Superior temporal gyrus (tissue), 1 donor: ENCODE measurements at regions not wholly inside any gene's neighbourhood (a gene's known extent, or its start where the extent isn't known, plus 50 kb on each side); places are given as distances from the start of the nearest gene placed in this dataset.

Experiments
- DNase-seq: peaks from one replicate; pipeline ENCODE4 v3.0.0-alpha.2; 2016; ENCODE audit errors: extremely low spot score

DNA sequence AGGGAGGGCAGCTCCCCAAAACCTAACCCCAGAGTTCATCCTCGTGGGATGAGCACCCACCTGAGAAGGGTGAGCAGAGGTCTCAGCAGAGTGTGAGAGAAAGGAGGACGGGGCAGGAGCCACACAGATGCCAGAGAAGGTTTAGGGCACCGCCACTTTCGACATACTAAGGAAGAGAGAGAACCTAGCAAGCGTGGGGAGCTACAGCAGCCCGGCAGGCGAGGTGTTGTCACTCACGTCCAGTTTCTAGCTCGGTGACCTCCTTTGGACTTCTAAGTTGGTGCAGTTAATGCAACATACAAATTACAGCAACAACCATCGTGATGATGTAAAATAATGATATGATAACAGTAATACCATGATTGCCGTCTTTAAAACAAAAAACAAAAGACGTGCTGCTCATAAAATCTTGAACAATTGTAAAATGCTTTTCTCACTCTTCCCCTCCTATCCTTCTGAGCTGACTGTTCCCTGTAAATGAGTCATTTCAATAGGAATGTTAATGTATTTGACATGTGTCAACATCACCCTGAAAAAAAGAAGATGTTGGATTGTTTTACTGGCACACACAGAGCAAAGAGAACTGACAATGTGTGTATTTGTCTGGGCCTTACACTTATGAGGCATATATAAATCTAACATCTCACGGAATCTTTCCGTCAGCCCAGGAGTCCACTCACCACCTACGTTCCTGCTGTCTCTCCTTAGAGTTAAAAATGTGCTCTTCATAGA is 158.2 kb upstream of the MAF start:
- peak; percentile 61 for DNase-seq

DNA sequence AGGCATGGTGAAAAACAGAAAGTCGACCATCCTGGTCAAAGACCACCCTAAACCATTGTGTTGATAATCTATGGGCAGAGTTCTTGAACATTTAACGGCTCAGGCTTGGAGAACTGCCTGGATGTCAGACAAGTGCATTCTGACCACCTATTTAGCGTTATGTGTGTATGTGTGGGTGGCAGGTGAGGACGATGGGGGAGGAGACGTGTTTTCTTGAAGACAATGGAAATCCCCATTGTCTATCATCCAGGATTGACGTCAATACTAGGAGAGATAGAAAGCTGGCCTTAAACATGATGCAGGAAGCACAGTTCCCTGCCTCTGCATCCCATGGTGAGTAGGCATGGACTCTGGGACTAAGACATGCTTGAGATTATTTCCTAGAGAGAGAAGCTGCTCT is 157.4 kb upstream of the MAF start:
- no peak for DNase-seq

DNA sequence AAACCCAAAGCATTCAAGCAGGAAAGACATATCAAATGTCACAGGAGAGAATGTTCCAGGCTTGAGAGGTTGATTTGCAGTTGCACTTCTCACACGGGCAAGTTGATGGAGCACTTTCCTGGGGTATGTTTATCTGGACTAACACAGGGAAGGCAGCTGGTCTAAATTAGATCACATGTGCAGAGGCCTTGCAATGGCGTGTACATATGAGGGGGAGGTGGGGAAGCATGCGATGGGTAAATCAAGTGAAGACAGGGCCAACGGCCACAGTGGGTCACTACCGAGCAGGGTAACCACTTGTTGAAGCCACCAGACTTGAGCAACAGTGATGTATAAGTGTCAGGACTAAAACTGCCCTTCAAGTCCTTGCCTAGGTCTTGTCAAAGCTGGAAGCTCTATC is 156.6 kb upstream of the MAF start:
- DNase-seq: no peak

DNA sequence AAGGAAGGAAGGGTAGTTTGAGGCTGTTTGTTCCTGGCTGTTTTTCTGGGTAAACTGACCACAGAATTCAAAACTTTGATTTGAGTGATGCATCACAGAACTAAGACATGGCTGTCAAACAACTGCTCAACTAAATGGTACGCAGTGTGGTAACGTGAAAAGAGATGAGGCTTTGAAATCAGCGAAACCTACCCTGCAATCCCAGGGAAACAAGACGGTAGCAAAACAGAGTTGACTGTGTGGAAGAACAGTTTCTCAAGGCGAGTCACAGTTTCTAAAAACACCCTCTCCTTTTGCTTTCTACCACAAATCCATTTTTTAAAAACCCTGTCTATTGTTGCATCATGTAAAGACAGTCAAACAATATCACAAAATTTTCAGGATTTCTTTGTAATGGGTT is 156.0 kb upstream of the MAF start:
- DNase-seq: no peak

DNA sequence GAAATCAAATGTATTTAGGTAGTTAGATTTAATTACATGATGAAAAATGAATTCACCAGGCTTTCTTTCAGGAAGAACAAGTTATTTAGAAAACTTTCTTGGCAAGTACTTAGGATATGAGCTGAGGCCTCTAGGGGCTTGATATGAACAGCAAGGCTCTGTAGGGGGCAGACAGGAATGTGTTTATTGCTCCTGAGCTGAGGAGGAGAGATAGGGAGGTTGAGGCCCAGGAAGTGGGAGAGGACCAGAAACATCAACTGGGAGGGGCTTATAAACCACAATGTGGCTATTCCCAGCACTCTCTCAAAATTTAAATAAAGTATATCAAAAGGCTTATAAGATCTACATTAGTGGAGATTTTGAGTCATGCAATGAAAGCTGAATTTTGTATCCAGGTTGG is 154.0 kb upstream of the MAF start:
- DNase-seq: no peak

DNA sequence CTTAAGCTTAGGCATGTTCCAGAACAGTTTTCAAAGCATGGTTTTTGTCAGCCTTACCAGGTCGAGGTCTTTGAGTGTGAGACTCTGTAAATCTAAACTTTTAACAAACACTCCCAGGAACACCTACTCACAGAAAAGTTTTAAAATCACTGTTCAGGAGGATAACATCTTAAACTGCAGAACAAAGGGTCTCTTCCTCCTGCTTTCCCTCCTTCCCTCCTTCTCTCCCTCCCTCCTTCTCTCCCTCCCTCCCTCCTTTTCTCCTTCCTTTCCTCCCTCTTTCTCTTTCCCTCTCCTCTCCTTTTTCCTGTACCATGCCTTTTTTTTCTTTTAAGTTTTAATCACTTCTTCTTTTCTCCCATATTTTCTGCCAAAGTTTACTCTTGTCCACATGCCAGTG is 153.5 kb upstream of the MAF start:
- no peak for DNase-seq

DNA sequence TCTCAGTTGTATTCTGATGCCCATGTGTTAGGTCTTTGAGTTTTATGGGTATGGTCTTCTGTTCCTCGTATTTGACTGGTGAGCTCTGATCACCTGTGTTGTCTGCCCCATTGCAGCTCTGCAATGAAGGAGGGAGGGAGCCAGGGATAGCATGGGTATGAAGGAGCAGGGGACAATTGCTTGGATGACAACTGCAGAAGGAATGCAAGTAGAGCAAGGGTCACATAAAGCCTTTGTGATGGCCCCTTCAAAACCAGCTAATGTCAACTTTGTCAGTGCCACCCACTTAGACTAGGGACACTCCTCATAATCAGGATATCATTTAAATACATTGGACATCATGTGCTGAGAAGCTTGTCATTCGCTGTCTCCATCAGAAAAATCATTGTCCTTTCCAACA is 152.7 kb upstream of the MAF start:
- DNase-seq: no peak

DNA sequence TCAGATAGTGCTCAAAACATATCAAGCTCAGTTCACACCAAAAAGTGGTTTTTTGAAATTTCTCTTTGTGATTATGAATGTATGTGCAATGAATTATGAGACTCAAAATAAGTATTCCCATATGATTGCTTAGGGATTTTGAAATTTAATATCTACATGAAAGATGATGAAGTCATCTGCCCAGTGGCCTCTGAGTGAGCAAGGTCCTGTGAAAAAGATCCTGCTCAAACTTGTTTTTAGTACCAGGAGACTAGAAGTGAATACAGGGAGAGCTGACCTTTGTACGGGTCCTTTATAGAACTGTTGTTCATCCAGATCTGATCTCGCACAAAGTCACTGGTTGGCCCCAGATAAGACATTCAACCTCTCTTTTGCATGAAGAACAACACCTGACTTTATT is 151.9 kb upstream of the MAF start:
- DNase-seq: peak; percentile 19

DNA sequence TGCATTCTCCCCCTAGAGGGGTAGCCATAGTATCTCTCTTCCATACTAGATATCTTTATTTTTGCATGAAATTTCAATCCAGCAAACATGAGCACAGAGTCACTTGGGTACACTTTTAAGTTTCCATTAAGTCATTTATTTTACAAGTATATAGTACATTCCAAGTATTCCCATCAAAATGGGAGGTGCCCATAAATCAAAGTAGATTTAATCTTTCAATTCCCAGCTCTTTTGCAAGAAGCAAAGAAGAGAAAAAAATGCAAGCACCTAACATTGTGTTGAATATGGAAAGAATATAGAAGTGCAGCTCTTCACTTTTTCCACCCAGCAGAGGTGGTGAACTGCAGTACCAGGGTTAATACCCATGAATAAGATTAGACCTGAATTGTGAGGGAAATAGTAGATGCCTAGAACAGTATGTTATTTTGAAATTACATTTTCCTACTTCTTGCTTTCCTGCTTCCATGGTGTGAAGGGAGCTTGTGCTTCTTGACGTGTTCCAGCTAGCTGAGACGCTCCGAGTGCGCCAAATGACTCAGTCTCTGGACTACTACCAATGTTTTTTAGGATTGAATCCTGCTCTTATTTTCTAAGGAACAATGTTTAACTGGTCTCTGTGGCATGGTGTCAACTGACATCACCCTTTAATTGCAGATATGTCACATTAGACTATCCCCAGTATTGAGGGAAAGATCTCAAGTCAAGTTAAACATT is 151.1 kb upstream of the MAF start:
- DNase-seq: peak; percentile 68

DNA sequence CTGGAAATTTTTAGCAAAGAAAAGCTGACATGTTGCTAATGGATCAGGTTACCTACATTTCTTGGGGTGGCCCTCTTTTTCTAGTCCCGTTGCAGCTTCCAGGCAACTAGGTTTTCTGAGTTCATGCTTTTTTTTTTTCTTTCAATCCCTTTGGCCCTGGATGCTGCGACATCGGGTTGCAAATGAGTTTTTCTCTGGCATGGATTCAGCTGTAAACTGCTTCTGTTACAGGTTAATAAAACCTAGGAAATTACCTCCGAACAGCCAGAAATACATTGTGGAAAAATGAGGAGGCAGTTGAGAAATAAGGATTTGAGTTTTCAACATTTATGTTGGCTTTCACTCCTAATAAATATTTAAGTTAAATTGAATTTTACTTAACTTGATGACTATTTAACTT is 149.8 kb upstream of the MAF start:
- DNase-seq: no peak

DNA sequence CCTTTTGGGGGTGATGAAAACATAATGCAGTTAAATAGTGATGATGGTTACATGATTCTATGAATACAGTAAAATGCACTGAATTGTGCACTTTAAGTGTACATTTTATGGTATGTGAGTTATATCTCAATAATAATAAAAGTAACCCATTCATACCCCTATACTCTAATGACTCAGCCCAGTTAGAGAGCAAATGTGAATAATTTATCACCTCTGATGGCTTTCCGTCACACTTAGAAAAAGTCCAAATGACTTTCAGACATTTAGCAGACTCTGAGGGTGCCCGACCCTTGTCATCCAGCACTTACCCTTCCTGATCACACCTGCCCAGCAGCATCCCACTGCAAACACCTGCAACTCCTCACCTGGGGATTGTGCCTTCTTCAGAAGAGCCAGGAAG is 148.1 kb upstream of the MAF start:
- DNase-seq: no peak

DNA sequence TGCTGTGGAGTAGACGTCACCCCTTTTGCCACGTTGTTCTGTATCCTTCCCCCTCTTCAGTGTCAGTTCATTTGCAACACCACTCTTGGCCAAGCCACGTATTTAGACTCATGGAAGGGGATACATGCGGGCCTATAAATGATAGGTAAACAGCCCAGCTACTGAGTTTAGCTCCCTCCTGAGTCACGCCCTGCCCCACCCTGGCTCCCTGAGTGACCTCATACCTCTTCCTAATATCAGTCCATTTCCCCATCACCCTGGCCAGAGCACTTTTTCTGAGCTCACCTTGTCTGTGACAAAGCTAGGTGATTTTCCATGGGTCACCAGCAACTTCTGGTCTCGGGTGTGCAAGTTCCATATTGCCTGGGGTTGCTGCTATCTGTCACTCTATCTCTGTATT is 147.2 kb upstream of the MAF start:
- DNase-seq: no peak

DNA sequence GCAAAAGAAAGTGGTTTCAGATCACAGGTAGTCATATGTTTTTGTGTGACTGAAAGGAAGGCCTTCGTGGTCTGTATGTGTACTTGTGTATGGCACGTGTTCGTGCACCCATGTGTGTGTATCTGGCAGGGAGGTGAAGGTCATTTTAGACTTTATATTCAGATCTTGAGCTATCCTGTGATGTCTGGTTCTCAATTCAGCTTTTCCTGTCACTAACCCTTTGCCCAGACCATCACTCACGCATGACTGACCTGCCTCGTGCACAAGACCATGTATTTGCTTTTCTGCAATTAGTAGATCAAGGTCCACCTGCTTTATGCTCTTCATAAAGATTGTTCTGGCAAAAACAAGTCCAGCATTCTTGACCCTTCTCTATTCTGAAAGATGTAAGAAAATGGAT is 139.7 kb upstream of the MAF start:
- no peak for DNase-seq

DNA sequence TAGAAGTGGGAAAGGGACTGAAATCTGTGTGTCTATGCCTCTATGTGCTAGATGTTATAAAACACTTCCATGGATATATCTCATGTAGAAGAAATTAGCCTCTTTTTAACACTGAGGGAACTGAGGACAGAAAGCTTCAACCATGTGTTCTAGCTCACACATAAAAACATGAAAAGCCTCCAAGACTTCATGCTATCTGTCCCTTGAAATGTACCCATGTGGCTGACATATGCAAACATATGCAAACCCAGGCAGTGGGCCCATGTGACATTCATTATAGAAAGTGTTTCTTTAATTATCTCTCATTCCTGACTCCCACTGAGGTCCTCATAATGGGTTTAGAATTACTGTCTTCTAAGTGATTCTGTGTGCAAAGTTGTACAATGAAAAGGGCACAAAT is 134.7 kb upstream of the MAF start:
- DNase-seq: no peak

DNA sequence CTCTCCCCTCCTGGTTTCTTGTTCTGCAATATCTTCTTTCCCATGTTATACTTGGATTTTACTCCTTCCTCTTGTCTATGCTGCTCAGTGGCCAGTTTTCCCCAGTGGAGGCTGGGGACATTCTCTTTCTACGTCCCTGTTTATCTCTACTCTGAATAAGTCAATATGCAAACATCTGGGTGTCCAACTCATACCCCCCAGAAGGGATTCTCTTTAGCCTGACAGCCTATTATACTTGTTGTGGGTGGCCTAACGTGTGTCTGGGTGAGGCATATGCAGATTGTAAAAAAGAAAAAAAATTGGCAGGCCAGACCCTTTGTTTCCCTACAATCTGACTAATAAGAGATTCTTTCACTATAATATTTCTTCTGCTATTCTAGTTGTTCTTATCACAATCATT is 134.2 kb upstream of the MAF start:
- no peak for DNase-seq

DNA sequence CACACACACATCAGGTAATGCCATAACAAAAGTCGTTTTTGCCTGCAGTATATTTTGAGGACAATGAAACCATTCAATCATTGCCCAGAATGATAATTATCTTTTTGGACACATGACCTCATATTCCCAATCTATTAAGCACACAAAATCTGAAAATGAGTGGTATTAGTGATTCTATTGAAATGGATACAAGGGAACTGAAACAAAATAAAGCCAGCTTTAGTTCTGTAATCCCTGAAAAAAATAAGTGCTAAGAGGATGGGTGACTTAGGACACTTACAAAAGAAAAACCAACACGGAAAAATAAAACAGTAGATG is 128.3 kb upstream of the MAF start:
- DNase-seq: no peak

DNA sequence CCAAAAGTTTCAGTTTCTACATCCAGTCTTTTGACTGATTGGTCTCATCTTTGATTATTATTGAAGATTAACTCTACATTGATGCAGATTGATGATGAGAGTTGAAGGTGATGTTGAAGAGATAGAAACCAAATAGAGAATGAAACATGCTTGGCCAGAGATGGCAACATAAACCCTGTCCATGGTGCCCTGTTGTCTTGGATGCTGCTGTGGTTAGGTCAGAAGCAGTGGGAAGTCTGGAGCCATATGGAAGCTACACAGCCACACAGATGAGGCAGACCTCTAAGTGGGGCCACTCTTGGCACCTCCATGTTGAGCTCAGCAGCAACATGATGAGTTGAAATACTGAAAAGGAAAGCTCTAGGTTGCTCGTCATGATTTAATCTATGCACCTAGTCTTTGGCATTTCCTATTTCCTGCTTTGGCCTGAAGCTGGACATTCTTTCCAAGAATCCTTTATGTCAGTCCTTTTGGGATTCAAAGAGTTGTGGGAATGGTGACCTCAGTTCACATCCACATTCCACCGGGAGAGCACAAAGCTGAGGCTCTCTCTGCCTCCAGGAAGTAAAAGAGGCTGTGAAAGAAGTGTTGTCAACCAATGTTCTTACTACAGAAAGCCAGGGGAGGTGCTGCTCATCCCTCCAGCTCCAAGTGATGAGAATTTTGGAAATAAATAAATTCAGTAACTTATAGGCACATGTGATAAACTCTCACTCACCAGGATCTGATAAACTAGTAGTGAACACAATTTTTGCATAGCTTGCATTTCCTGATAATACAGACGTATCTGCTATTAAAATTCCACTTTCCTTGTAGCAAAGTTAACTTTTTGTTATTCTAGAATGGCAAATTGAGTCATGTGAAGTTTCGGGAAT is 127.7 kb upstream of the MAF start:
- DNase-seq: no peak

DNA sequence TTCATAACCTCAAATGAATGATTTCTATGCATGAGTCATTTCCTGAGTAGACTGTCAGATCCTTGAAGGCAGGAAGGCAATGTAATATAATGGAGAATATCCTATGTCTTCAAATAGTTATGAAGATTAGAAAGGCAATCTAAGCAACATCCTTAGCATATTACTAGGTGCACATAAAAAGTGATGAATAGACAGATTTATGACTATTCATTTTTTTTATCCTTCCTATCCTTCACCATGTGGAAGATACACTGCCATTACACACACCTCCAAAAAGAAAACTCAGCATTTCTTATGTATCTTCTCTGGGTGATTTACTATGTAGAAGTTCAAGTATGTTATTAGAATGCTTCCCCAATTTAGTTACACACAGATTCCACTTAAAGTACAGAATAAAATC is 126.4 kb upstream of the MAF start:
- DNase-seq: no peak

DNA sequence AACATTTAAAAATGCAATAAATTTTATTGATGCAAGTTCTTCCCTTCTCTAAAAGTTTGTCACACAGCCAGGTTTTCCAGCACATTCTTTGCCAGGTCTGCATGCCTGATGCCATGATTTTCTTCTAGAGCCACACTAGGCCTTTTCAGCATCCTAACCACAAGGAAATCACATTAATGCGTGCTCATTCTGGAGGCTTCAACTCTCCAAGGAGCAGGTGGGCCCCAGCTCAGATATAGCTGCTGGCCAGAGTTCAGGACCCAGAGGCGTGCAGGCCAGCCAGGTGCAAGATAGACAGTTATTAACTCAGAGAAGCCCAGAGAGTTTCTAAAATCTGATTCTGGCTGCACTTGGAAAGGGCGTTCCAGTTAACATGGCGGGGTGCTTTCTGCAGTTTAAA is 124.5 kb upstream of the MAF start:
- no peak for DNase-seq

DNA sequence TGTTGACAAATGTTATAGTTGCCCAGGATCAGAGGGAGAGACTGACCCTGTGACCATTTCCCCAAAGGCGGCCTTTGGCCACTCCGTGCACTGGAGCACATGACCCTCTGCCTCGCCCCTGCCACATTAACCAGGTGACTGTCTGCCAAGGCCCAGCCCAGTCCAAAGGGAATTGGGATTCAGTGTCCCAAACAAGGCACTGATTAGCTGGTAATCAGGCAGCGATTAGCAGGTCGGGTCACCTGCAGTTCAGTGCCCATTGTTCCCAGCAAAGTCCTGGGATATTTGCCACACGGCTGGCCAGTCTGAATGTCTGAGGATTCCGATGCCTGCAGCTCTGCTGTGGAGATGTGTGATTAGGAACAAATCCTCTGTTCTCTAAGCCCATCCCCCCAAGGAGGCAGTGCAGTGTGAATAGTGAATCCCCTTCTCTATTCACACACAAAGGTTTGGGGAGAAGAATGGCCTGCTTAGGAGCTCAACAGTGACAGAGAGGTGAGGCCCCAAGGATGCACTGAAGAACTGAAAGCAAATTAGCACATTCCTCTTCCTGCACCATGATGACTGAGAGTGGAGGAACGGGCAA is 123.1 kb upstream of the MAF start:
- no peak for DNase-seq

DNA sequence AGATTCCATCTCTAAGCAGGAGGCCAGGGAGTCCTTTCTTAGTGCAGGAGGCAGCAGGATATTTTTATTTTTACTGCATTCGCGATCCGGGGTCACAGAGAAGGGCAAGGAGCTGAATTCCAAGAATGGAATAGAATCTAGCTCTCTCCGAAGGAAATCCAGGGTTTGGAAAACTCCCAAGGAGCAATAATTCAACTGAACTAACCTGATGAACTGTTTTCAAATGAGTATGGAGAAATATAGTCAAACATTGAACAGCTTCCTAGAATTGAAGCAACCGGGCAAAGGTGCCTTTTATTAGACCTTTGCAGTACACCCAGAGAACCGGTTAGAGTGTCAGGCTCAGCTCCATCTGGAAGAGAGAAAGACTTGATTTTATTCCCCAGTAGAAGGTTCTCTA is 120.7 kb upstream of the MAF start:
- DNase-seq: no peak

DNA sequence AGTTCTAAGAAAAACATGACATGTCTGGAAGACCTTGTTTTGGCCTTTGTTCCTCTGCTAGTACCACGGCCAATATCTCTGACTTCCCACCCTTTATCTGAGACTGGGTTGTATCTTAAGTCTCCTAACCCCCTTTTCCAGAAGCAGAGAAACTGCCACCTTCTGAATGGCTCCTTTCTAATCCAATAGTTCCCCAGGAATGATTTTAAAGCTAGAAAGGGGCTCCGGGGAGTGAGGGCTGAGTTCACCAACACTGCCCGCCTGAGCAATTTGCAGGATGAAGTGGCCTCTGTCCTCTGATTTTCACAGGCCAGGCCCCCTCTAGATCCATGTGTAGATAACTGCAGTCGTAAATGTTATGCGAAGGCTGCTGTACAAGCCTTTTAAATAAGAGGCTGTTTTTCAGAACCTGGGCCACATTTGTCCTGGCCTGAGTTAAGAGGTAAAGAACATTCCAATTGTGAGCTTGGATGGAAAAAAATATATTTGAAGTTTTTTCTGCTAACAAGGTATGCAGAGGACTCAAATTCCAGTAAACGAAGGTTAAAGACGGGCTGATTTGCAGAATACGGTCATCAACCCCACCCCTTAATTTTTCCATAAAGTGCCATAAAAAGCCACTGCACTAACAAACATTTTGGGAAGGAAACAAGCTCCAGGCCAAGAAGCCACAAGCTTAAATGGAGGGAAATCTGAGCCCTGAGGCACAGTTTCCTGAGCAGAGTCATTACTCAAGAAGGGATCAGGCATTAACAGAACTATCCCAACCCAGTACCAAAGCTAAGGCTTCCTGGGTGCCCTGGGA is 117.0 kb upstream of the MAF start:
- no peak for DNase-seq
